KBM-7 (cell line): ENCODE measurements at regions not wholly inside any gene's neighbourhood (a gene's known extent, or its start where the extent isn't known, plus 50 kb on each side); places are given as distances from the start of the nearest gene placed in this dataset.

Experiments
- DNase-seq: peaks from one replicate; pipeline ENCODE4 v3.0.0-alpha.2; 2015
- in situ Hi-C: fragments of 300-500 bp; cut with MboI; formaldehyde crosslinking; loops from 2 replicates; pipeline ENCODE4 v1.14.3; 2020; ENCODE audit warnings: low sequenced_read_pairs, low pct_unique_long_range_greater_than_20kb, mixed read lengths

DNA sequence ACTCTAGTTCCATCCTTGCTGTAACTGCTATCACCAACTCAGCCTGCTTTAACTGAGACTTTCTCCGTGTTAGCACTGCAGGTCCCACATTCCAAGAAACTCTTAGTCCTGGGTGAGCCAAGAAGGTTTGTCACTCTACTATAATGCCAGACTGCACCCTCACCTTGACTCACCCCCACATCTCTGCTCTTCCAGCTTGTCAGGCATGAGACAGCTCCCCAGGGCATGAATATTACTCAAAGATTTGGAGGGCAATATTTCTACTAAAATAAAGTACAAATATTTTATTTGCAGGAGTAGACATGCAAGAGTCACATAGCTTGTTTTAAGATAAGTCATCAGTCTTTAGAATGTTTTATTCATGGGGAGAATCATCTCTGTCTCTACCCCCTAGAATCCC, 110.2 kb downstream of the MATN1 start:
- no peak for DNase-seq
- in situ Hi-C loops = no loop called here

DNA sequence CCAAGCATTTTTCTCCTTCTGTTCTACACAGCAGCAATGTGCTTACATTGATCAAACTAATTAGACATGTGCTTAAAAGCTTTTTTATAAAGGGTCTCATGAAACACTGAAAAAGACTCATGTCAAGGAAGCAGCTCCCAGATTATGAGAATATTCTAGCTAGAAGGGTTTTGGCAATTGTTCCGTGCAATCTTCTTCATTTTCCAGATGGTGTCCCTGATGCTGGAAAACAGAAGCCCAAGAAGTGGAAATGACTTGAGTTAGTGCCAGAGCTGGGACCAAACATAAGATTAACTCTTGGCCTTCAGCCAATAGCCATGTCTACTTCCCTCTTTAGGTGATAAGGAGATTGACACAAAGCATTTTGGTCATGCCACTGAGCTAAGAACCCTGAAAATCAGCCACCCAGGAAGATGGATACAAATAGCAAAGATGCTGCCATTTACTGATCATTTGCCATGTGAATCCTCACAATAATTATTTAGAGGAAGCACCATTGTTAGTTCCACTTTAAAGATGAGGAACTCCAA, 110.8 kb downstream of the MATN1 start:
- in situ Hi-C loops = no loop called here
- no peak for DNase-seq

DNA sequence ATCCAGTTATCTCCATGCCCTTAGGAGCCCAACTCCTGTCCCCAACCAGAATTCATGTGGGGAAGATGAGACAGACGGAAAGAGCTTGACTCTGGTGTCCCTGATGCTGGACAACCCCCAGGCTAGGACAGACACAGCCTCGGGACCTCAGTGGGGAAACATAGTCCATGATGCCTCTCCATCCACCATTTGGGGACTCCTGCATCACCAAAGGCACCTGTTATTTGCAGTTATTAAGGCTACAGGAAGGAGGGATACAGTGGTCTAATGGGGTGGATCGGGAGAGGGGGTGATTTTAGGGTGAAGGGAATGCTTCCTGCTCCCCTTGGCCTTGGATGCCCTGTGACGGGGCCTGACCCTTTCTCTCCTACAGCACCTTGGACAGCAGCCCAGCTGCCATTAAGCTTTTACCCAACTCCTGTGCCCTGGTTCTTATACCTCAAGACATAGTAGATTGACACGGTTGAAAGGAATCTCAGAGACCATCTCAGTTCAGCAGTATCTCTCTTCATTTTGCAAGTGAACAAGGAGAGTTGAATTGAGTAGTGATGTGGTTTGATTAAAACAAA, 111.6 kb downstream of the MATN1 start:
- DNase-seq = no peak

DNA sequence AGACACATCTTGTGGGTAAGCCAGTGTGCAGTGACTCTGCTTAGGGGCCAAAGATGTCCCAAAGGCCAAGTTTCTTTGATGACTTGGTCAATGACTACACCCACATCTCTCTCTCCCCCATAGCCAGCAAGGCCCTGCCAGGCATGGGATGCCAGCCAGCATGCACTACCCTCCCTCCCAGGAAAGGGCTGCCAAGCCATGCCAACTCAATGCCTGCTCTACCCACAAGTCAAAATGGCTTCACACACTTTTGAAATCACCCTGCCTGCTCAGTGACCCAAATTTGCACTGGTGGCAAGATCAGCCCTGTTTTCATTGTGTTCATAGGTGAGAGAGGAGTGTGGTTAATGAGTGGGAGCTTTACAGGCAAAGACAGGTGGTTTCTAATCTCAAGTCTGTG, 112.5 kb downstream of the MATN1 start:
- no peak for DNase-seq
- in situ Hi-C loops = no loop called here

More for the DNA sequence above, 111.6 kb downstream of the MATN1 start:
- in situ Hi-C loops = no loop called here

DNA sequence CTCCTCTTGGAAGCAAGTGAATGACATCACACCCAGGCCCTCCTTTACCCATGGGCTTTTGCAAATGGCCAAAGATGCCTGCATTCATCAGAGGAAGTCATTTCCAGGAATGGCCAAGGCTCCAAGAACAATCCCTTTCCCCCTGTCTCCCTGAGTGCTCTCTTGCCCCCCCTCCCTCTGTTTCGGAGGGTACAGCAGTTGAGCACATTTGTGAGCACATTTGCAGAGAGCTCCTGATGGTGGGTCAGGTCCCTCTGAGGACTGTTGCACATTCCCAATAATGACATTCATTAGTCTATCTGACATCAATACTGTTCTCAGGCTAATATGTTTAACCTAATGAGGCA, 113.4 kb downstream of the MATN1 start:
- in situ Hi-C loops = no loop called here
- no peak for DNase-seq

DNA sequence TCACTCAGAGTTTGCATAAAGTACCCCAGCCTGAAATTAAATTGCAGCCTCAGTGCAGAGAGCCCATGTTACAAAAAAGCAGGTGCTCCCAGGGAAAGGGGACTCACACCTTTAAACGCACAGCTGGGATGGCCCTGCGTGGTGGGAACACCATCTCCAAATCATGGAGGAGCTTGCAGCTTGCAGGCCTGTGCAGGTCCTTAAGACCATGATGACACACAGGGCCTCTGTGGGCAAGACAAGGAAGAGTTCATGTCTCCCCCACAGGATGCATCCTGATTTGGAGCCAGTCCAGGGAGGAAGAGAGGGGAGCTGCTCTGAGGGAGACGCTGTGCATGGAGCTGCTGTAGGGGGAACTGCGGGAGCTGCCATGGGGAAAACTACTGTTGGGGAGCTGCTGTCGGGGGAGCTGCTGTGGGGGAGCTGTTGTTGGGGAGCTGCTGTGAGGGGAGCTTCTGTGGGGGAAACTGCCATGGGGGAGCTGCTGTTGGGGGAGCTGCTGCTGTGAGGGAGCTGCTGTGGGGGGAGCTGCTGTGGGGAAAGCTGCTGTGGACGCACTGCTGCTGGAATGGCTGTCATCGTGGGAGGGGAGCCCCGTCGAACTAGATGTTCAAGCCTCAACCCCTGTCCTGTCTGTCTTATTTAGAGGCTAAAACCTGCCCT, 113.9 kb downstream of the MATN1 start:
- no peak for DNase-seq
- in situ Hi-C loops = no loop called here

DNA sequence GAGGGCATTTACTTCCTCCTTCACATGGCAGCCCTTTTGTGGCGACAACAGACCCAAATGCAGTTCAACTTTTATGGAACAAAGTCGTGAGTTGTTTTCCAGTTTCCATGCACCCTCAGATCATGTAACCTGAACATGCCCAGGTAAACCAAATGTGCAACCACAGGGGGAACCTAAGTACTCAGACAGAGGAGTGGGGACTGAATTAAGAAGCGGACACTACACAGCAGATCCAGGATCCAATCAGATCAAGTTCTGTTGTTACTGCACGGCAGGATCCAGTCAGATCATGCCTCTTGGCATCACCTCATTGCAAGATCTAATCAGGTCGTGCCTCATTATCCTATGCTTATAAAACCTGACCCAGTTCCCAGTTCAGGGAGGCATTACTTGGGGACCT, 115.7 kb downstream of the MATN1 start:
- in situ Hi-C loops = no loop called here
- DNase-seq = no peak

DNA sequence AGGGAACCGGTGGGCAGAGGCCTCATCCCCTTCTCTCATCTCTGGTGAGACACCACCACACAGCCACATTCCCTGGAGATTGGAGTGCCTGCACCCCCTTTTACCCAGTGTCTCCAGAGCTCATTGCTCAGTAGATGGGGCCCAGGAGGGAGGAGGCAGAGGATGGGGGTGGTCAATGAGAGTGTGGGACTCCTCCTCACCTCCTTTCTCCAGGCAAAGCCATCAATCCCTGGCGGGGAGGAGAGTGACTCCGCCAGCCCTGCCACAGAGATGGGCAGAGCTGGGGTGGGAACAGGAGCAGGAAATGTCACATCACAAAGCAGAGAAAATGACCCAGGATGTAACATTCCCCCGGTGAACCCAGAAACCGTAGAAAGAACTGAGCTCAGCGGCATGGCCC, 117.2 kb downstream of the MATN1 start:
- in situ Hi-C loops = no loop called here
- no peak for DNase-seq

DNA sequence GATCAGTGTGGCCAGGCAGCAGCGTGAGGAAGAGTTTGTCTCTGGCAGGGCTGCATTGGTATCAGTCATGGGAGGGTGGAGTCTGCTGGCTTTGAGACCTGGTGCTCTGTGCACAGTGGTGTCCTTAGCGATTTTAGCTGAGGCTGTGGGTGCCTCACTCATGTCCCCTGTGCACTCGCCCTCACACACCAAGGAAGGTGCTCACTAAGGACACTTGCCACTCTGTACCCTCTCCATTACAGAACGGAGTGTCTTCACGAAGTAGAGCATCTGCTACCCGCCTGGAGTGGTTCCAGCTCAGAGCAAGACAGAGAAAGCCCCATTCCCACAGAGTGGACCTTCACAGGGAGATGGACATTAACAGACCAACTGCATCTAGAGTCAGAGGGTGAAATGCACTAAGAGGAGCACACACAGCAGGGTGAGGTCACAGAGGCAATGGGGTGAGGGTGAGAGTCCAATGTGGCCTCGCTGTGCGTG, 117.9 kb downstream of the MATN1 start:
- no peak for DNase-seq
- in situ Hi-C loops = no loop called here

DNA sequence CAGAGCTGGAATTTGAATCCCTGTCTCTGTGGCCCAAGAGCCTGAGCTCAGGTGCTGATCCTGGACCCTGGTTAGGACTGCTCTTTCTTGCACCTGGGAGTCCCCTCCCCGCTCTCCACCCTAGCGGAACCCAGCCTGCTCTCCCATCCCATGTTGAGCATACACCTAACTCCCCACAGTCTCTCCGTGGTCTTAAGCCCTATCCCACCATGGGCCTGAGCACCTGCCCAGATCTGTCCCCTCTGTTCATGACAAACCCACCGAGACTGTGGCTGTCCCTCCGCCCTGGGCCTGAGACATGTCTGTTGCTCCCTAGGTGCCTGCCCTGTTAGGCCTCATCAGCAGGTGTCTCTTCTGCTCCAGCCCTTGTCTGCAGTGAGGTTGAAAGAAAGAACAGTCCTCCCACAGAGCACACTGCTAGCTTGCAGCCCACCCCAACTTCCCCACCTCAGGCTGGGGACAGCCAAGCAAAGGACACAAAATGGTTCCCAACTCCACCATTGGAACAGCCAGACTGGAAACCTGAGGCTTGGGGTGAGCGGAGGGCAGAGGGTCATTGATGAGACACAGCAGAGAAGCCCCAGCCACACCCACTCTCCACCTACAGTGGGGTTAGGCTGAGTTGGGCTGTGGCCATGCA, 118.5 kb downstream of the MATN1 start:
- no peak for DNase-seq
- in situ Hi-C loops = no loop called here

DNA sequence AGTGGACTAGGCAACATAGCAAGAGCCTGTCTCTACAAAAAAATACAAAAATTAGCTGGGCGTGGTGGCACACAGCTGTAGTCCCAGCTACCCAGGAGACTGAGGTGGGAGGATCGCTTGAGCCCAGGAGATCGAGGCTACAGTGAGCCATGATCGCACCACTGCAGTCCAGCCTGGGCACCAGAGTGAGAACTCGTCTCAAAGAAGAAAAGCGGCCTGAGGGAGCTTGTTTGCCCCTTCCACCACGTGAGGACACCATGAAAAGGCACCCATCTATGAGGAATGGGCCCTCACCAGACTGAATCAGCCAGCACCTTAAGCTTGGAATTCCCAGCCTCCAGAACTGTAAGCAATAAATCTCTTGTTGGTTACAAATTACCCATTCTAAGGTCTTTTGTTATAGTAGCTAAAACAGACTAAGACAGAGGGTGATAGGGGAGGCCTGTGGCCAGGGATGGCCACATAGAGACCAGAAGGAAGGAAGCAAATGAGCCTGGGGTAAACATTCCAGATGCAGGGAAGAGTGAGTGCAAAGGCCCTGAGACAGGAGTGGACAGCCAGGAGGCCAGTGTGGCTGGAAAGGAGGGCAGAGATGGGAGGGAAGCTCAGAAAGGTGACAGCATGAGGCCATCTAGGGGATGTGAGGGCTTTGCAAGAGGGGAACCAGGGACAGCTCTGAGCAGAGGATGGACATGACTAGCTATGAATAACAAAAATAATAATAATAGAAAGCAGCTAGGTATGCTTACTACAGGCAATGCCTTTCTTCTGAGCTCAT, 120.1 kb downstream of the MATN1 start:
- in situ Hi-C loops = no loop called here

DNA sequence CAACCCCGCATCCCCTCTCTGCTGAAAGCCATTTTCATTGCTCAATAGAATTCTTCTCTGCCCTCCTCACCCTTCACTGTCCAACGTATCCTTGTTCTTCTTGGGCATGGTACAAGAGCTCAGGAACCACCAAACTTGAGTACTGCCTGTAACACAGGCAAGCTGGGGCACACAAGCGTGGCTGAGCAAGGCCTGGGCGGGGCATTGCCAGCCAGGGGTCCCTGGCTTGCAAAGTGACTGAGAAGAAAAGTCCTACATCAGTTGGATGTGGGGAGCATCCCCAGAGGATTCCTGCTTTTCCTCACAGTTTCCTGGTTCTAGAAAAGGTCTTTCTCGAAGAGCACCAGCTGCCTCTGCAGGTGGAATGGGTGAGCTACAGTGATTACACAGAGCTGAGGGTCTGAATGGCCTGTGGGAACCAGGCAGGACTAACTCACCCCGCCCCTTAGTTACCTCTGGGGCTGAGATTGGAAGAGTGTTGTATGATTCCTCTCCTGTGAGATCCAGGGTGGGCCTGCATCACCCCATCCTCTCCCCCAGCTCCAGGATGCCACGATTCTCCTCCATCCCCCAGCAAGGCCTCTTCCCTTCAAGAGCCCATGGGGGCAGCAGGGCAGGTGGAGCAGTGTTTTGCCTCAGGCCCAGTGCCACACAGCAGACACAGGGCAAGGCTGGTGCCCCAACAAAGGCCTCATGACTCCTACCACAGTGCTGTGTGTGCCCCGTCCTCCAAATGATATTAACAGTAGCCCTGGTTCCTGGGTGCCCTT, 121.9 kb downstream of the MATN1 start:
- in situ Hi-C loops = no loop called here
- no peak for DNase-seq

More for the DNA sequence above, 120.1 kb downstream of the MATN1 start:
- no peak for DNase-seq

DNA sequence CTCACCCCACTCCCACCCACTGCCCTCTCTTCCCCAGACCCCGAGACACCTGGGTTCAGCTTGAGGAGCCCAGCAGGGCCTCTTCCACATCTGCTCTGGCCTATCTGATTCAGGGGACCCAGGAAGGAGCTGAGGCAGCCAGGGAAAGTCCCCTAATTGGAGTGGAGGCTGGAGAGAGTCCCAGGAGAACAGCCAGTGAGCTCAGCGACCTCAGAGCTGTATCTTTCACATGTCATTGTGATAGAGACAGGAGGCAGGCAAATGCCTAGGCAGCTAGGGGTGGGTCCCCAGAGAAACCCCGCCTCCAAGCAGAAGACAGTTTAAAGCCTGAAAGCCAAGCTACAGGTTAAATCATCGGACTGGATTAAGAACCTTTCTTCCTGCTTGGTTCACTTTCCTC, 122.7 kb downstream of the MATN1 start:
- DNase-seq = no peak
- in situ Hi-C loops = no loop called here

DNA sequence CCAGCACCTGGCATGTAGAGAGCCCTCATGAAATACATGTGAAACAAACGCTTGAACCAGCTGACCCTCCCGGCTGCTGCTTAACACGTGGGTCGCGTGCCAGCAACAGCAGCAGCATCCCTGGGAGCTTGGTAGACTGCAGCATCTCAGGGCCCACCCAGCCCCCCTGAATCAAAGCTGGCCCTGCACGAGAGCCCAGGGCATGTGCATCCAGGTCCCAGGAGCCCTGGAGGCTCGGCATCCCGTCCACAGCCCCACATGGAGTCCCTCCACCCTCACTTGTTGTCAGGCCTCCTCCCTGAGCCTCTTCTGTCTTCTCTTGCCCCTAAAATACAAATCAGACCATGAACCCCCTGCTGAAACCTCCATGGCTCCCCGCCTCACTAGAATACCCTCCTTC, 123.1 kb downstream of the MATN1 start:
- no peak for DNase-seq
- in situ Hi-C loops = no loop called here

DNA sequence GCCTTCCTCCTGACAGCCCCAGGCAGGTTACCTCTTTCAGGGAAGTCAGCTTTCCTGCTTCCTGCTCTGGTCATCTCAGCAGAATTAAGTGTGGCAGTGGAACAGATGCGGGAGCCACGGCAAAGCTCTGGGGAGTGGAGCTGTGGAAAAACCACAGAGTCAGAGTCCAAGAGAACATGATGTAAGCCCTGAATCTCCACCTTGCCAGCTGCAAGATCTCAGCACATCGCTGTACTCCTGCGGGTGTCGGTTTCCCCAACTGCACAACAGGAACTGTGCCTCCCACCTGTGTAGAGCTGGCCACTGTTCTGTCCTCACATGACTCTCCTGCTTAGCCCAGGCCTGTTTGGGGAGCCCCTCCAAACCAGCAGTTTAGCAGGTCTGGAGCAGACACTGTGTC, 123.7 kb downstream of the MATN1 start:
- in situ Hi-C loops = no loop called here
- no peak for DNase-seq

DNA sequence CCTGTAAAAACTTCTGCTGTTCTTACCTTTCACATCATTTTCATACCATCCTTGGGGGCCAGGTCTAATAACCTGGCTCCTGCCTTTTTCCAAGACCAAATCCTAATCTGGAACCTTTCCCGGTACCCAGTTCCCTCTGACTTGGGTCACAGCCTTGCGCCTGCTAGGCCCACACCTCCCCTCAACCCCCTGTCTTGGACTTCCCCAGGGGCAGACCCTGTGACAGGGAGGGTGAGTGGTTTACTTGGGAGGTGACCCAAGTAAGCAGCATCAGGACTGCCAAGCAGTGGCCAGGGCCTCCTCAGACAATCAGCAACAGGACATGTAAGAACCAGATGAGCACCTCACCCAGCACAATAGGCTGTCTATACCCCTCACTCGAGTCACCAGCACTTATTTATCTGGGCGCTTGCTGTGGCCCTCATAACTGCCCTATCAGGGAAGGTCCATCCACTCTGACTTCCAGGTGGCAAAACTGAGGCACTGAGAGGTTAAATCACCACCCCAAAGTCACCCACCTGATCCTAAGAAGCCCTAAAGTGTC, 124.7 kb downstream of the MATN1 start:
- in situ Hi-C loops = no loop called here
- DNase-seq = no peak

DNA sequence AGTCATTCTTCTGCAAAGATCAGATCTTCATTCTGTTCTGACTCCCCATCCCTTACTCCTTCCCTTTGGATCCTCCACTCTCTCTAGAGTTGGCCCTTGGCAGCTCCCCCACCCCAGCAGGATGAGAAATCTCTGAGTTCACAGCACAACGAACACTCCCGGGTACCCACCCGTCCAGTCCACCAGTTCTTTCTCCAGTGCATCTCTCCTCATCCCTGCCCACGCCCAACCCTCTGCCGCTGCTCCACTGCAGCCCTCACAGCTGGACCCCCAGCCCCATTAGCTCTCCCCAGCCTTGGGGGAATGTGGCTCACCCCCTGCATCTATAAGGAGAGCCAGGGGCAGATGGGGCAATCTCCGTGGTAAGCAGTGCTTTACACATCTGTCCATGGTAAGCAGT, 125.7 kb downstream of the MATN1 start:
- in situ Hi-C loops = no loop called here
- no peak for DNase-seq

DNA sequence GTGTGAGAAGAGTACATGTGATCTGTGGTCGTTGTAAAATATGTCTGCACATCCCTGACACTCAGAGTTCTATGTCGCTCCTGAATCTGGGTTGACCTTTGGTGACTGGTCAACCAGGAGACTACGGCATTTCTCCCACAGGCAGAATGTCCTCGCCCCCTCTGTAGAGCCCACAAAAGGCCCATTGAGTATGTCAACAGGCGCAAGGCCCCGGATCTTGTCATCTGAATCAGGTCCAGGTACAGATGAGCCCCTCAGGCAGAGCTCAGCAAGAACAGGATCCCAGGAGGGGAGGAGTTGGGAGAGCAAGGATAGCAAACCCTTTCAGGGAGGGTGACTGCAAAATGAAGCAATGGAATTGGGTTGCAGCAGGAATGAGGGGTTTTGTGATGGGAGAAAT, 126.5 kb downstream of the MATN1 start:
- DNase-seq = no peak
- in situ Hi-C loops = no loop called here

DNA sequence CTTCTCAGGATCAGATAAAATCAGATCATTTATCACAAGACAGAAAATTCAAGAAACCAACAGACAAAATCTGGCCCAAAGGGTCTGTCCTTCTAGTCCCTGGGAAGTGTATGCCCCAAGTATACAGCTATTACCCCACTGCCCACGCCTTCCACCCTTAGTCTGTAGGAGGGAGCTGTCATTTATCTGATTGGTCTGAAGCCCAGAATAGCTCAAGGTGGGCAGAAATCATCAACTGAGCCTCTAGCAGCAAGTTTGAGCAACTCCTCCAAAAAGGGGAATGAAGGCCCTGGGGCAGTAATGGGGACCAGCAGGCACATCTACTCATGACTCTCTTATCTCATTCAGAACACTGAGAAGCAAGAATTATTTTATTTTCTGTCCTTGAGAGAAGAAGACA, 126.9 kb downstream of the MATN1 start:
- no peak for DNase-seq
- in situ Hi-C loops = no loop called here
